K562 (cell line): ENCODE measurements at regions not wholly inside any gene's neighbourhood (a gene's known extent, or its start where the extent isn't known, plus 50 kb on each side); places are given as distances from the start of the nearest gene placed in this dataset.

Experiments
- ATAC-seq: fragments of 200-7000 bp; cut with Tn5 transposase; 3 replicates; pipeline ENCODE4 v1.9.1; 2020; ENCODE audit warnings: moderate library complexity
- BruUV-seq: library from RNA; stranded (reverse); fragments of 400-500 nt; replicated peaks from 2 replicates; lab custom pipeline; 2021; lab: Mats Ljungman, UMichigan
- CTCF ChIA-PET: fragments of 300-600 bp; formaldehyde crosslinking; extraction: SDS; loops from one replicate; lab custom pipeline; 2021; ENCODE audit warnings: low intra/inter-chr PET ratio; lab: Yijun Ruan, JAX
- POLR2A ChIA-PET: fragments of 300-600, 350-650 bp; sonication (Branson Sonifier 250); formaldehyde crosslinking; extraction: SDS; loops from one replicate; lab custom pipeline; 2021; ENCODE audit warnings: antibody characterized with exemption, inconsistent platforms; lab: Yijun Ruan, JAX
- DNase-seq, 4 experiments: peaks; one replicate each; pipeline versions ENCODE4 v3.0.0 to v3.0.0-alpha.2; 2011 to 2018; ENCODE audit warnings: low spot score in 3 of 4, mixed read lengths in 3 of 4; ENCODE audit errors: extremely low read depth in 1 of 4
- FAIRE-seq: peaks from 2 replicates; lab custom pipeline; 2011; peaks lifted over from hg19 to GRCh38; lab: Jason Lieb, UNC
- H2AFZ ChIP-seq: 2 replicates; pipeline ENCODE4 v1.6.0; 2011; ENCODE audit warnings: low read depth, low read length, control low read depth, inconsistent platforms
- H3K27ac ChIP-seq: fragments of 200-600 bp; 3 replicates; pipeline ENCODE4 v1.8.0; 2011; ENCODE audit warnings: low read depth, mild to moderate bottlenecking, control low read depth, inconsistent platforms, low read length, moderate library complexity, mixed read lengths; ENCODE audit errors: extremely low read depth
- H3K27me3 ChIP-seq, 2 experiments: fragments of 300-600 bp in 1 of 2; 2 replicates in 1 of 2; 3 replicates in 1 of 2; pipeline versions ENCODE4 v1.6.0 to v1.8.0; 2011; ENCODE audit warnings: inconsistent platforms in 2 of 2, low read length in 2 of 2, mild to moderate bottlenecking in 1 of 2, mixed read lengths in 1 of 2, moderate library complexity in 1 of 2; ENCODE audit not compliant: control insufficient read depth in 2 of 2, insufficient read depth in 2 of 2
- H3K36me3 ChIP-seq: fragments of 300-600 bp; 3 replicates; pipeline ENCODE4 v1.8.0; 2011; ENCODE audit warnings: mild to moderate bottlenecking, low read length, inconsistent platforms; ENCODE audit not compliant: control insufficient read depth, insufficient read depth
- H3K4me1 ChIP-seq, 2 experiments: fragments of 200-600 bp in 1 of 2; replicated peaks in 1 of 2; 2 replicates in 1 of 2; 3 replicates in 1 of 2; pipeline versions ENCODE4 v1.5.1 to v1.8.0; 2011; ENCODE audit warnings: inconsistent platforms in 2 of 2, low read length in 2 of 2, mild to moderate bottlenecking in 1 of 2, mixed read lengths in 1 of 2, moderate library complexity in 1 of 2; ENCODE audit not compliant: control insufficient read depth in 2 of 2, insufficient read depth in 2 of 2
- H3K4me2 ChIP-seq: 2 replicates; pipeline ENCODE4 v1.6.1; 2011; ENCODE audit warnings: low read length, control low read depth, inconsistent platforms, mixed read lengths; ENCODE audit not compliant: insufficient read depth
- H3K4me3 ChIP-seq: fragments of 200-600 bp; sonication (generic), shearing (Covaris generic); 2 replicates; pipeline ENCODE4 v1.5.1; 2016; ENCODE audit warnings: control low read depth, inconsistent platforms
- H3K79me2 ChIP-seq: fragments of 200-600 bp; 3 replicates; pipeline ENCODE4 v1.8.0; 2011; ENCODE audit warnings: low read length, inconsistent platforms; ENCODE audit not compliant: control insufficient read depth, insufficient read depth
- H3K9ac ChIP-seq, 2 experiments: 2 replicates each; pipeline versions ENCODE4 v1.6.0 to v1.6.1; 2011; ENCODE audit warnings: low read depth in 2 of 2, low read length in 2 of 2, control low read depth in 1 of 2, inconsistent platforms in 1 of 2, mild to moderate bottlenecking in 1 of 2, mixed read lengths in 1 of 2; ENCODE audit not compliant: insufficient read depth in 1 of 2
- H3K9me1 ChIP-seq: one replicate; pipeline ENCODE4 v1.6.0; 2011; ENCODE audit warnings: inconsistent platforms, mild to moderate bottlenecking, low read length, moderate library complexity; ENCODE audit not compliant: control insufficient read depth, insufficient read depth
- H3K9me3 ChIP-seq: replicated peaks from 2 replicates; pipeline ENCODE4 v1.5.1; 2011; ENCODE audit warnings: low read depth, low read length, inconsistent platforms; ENCODE audit not compliant: control insufficient read depth, insufficient read depth
- H4K20me1 ChIP-seq: replicated peaks from 2 replicates; pipeline ENCODE4 v1.6.1; 2011; ENCODE audit warnings: low read length, inconsistent platforms, mixed read lengths; ENCODE audit not compliant: control insufficient read depth, insufficient read depth
- C11orf30 ChIP-seq: fragments of 450-650 bp; IDR thresholded peaks from 2 replicates; pipeline ENCODE4 v1.6.1; 2016; ENCODE audit warnings: low read depth, mild to moderate bottlenecking
- ELK1 ChIP-seq: sonication (generic); formaldehyde crosslinking; IDR thresholded peaks from 2 replicates; pipeline ENCODE4 v1.8.1; 2022; ENCODE audit warnings: missing genetic modification reagents
- MAFF ChIP-seq: IDR thresholded peaks from 2 replicates; pipeline ENCODE4 v1.6.1; 2012; ENCODE audit warnings: low read length, improper control_type of control experiment
- MAFG ChIP-seq: fragments of 450-650 bp; conservative IDR thresholded peaks from 2 replicates; pipeline ENCODE4 v1.6.1; 2016; ENCODE audit warnings: missing genetic modification characterization, missing compliant biosample characterization
- MAFK ChIP-seq: IDR thresholded peaks from 2 replicates; pipeline ENCODE4 v1.6.1; 2011; ENCODE audit warnings: low read length, improper control_type of control experiment
- MYBL2 ChIP-seq, 2 experiments: fragments of 450-650 bp in 1 of 2; sonication (generic) in 1 of 2; formaldehyde crosslinking in 1 of 2; IDR thresholded peaks; 2 replicates each; pipeline versions ENCODE4 v1.6.1 to v1.8.1; 2017 to 2022; ENCODE audit warnings: borderline replicate concordance in 1 of 2, inconsistent platforms in 1 of 2, low read depth in 1 of 2, mild to moderate bottlenecking in 1 of 2, missing genetic modification reagents in 1 of 2, moderate library complexity in 1 of 2
- SIX5 ChIP-seq, 2 experiments: IDR thresholded peaks; 2 replicates each; pipeline ENCODE4 v1.6.1; 2011; ENCODE audit warnings: low read length in 2 of 2, borderline replicate concordance in 1 of 2, low read depth in 1 of 2, mild to moderate bottlenecking in 1 of 2, moderate library complexity in 1 of 2; ENCODE audit not compliant: insufficient read depth in 1 of 2
- ZNF143 ChIP-seq: sonication (generic); formaldehyde crosslinking; IDR thresholded peaks from 2 replicates; pipeline ENCODE4 v1.9.0; 2022; ENCODE audit warnings: mild to moderate bottlenecking, missing genetic modification reagents
- ZNF316 ChIP-seq: fragments of 450-650 bp; IDR thresholded peaks from 2 replicates; pipeline ENCODE4 v1.6.1; 2016
- WGBS: fragments of 100-300 bp; shearing (Covaris generic); methylation state at CpG from one replicate; pipeline ENCODE4 v1.1.6; 2016; ENCODE audit warnings: low coverage, mixed read lengths; ENCODE audit not compliant: insufficient coverage; ENCODE audit errors: missing lambda C conversion rate; 5-methylcytosine and 5-hydroxymethylcytosine counted together
- in situ Hi-C: fragments of 300-500 bp; cut with MboI; formaldehyde crosslinking; loops from 4 replicates; pipeline ENCODE4 v1.15.0; 2018; ENCODE audit warnings: inconsistent platforms, mixed read lengths
- intact Hi-C: fragments of 100-400 bp; cut with micrococcal nuclease; formaldehyde crosslinking; loops from 2 replicates; pipeline ENCODE4 v1.14.2; 2022

- Histone ChIP-seq H3K27ac (no peak overlapping the region), H3K27me3 (no peaks in the 10 kb centered on the region), H3K9me1 (no peaks in the 10 kb centered on the region), H3K79me2 (no peaks in the 10 kb centered on the region), H3K9ac (no peak overlapping the region), H3K4me1 (peaks cover 0 to 7% of the 10 kb centered on the region in 2 experiments; a peak in 2 of 5 replicates)
- intact Hi-C loops = no loop called here
- ATAC-seq = no peak
- TF ChIP-seq MAFG (tag) (peak; percentile 64), MAFK (peak; percentile 25; the same call in 1 of the 2 replicates), MAFF (peak; percentile 42; the same call in 1 of the 2 replicates), MYBL2 (IDR thresholded peaks at IDR 0.05; ENCODE audit: low read depth) (no peak), MYBL2 (CRISPR knock-in tag; IDR thresholded peaks at IDR 0.05; ENCODE audit: borderline replicate concordance) (no peak), SIX5 (IDR thresholded peaks at IDR 0.05; ENCODE audit: borderline replicate concordance in 1 of 2, insufficient read depth in 1 of 2, low read depth in 1 of 2, low read length in 2 of 2) (no peak), C11orf30 (peak; percentile 75), ZNF143 (no peak), ELK1 (CRISPR knock-in tag) (no peak), ZNF316 (peak; percentile 79)
- TF ChIP-seq, all 486 proteins: peak for 5
- H3K36me3 ChIP-seq = no peaks in the 10 kb centered on the region
- in situ Hi-C loops = no loop called here
- H3K4me3 ChIP-seq = no peak overlapping the region
- peak overlapping the region; percentile 62 for H2AFZ ChIP-seq
- ChIA-PET CTCF (no interaction called here), POLR2A (interaction anchor here (0.6 to 0.7 kb wide), 2 partner anchors 14 to 1412 kb away, joined by 3 read pairs; no protein-coding TSS in a partner anchor)
- FAIRE-seq (no peak), DNase-seq (no peak)
- no peaks in the 10 kb centered on the region for H4K20me1 ChIP-seq
- no peaks in the 10 kb centered on the region for H3K9me3 ChIP-seq
- no peak overlapping the region for H3K4me2 ChIP-seq
- no TSS peak for BruUV-seq
- WGBS = 33% methylated on average over 5 of the region's 5 CpGs
Measured at GRCh38 chr6:15839969-15840541, 177.2 kb upstream of the DTNBP1 start.
